Calu3 (cell line): ENCODE measurements at regions not wholly inside any gene's neighbourhood (a gene's known extent, or its start where the extent isn't known, plus 50 kb on each side); places are given as distances from the start of the nearest gene placed in this dataset.
A peak's percentile ranks its signal among the peaks of the same experiment; 100 is the strongest.

ENCODE experiments used
- BruUV-seq: library from RNA; stranded (reverse); fragments of 400-500 nt; replicated peaks from 2 replicates; lab custom pipeline; 2021; lab: Mats Ljungman, UMichigan
- CTCF ChIA-PET: fragments of 300-600 bp; sonication (Branson Sonifier 250); formaldehyde crosslinking; loops from one replicate; lab custom pipeline; 2022; ENCODE audit warnings: antibody characterized with exemption; lab: Charles Lee
- DNase-seq: peaks from one replicate; pipeline ENCODE4 v3.0.0; 2022
- H3K27ac Mint-ChIP-seq: one replicate; pipeline ENCODE4 v1.8.0; 2022; ENCODE audit warnings: mixed read lengths; ENCODE audit not compliant: unreplicated experiment
- H3K27me3 Mint-ChIP-seq: one replicate; pipeline ENCODE4 v1.8.0; 2022; ENCODE audit warnings: mixed read lengths; ENCODE audit not compliant: unreplicated experiment
- H3K36me3 Mint-ChIP-seq: one replicate; pipeline ENCODE4 v1.8.0; 2022; ENCODE audit warnings: mild to moderate bottlenecking, moderate library complexity, mixed read lengths; ENCODE audit not compliant: insufficient read depth, unreplicated experiment
- H3K4me1 Mint-ChIP-seq: one replicate; pipeline ENCODE4 v1.8.0; 2022; ENCODE audit warnings: mild to moderate bottlenecking, low read depth, mixed read lengths; ENCODE audit not compliant: unreplicated experiment
- H3K4me3 Mint-ChIP-seq: one replicate; pipeline ENCODE4 v1.8.0; 2022; ENCODE audit warnings: mild to moderate bottlenecking, low read depth, moderate library complexity, mixed read lengths; ENCODE audit not compliant: unreplicated experiment
- H3K9me3 Mint-ChIP-seq: one replicate; pipeline ENCODE4 v1.8.0; 2022; ENCODE audit warnings: low read depth, mixed read lengths; ENCODE audit not compliant: unreplicated experiment
- intact Hi-C: fragments of 100-400 bp; cut with micrococcal nuclease; formaldehyde crosslinking; loops from one replicate; pipeline ENCODE4 v1.10.0; 2022; ENCODE audit not compliant: unreplicated experiment
- TF ChIP-seq, protein P1 (sequence below): fragments of 200-600 bp; IDR thresholded peaks from one replicate; pipeline ENCODE4 v1.8.0; 2022; ENCODE audit warnings: antibody characterized with exemption; ENCODE audit not compliant: unreplicated experiment

DNA sequence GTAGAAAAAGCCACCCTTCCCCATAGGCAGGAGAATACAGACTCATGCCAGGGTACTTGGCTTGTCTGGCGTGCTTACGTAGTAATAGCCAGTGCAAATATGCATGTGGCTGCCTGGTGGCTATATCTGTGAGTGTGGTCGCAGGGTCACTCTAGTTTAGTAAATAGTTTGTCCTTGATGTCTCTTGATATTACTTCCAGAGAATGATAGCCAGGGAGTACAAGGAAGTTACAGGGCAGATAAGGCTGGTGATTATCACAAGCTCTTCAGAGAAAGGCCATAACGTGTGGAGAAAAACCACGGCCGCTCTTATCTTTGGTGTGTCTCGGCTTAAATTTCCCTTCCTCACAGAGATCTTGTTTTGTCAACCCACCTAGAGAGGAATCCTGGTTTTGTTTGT, 54.3 kb upstream of the SLC39A10 start:
- intact Hi-C loops: no loop called here
- no TSS peak for BruUV-seq
- no peaks in the 10 kb centered on the region for H3K9me3 Mint-ChIP-seq
- H3K36me3 Mint-ChIP-seq: no peaks in the 10 kb centered on the region
- no peaks in the 10 kb centered on the region for H3K27me3 Mint-ChIP-seq
- no peak overlapping the region for H3K4me3 Mint-ChIP-seq
- TF ChIP-seq, protein P1, sequence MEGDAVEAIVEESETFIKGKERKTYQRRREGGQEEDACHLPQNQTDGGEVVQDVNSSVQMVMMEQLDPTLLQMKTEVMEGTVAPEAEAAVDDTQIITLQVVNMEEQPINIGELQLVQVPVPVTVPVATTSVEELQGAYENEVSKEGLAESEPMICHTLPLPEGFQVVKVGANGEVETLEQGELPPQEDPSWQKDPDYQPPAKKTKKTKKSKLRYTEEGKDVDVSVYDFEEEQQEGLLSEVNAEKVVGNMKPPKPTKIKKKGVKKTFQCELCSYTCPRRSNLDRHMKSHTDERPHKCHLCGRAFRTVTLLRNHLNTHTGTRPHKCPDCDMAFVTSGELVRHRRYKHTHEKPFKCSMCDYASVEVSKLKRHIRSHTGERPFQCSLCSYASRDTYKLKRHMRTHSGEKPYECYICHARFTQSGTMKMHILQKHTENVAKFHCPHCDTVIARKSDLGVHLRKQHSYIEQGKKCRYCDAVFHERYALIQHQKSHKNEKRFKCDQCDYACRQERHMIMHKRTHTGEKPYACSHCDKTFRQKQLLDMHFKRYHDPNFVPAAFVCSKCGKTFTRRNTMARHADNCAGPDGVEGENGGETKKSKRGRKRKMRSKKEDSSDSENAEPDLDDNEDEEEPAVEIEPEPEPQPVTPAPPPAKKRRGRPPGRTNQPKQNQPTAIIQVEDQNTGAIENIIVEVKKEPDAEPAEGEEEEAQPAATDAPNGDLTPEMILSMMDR: no peak
- CTCF ChIA-PET: no interaction called here
- peaks cover 34% of the 10 kb centered on the region for H3K4me1 Mint-ChIP-seq
- no peak for DNase-seq
- no peak overlapping the region for H3K27ac Mint-ChIP-seq

- Mint-ChIP-seq H3K4me3 (no peak overlapping the region), H3K27me3 (no peaks in the 10 kb centered on the region), H3K36me3 (no peaks in the 10 kb centered on the region), H3K4me1 (peaks cover 38% of the 10 kb centered on the region), H3K9me3 (no peaks in the 10 kb centered on the region), H3K27ac (peak overlapping the region; percentile 46)
- intact Hi-C loops: no loop called here
- CTCF ChIA-PET: interaction anchor here (1.0 to 1.7 kb wide), 3 partner anchors 9 to 56 kb away, joined by 3 to 6 read pairs (median 4); partner anchors contain the start of gene SLC39A10
- BruUV-seq: no TSS peak
- DNase-seq: no peak
- TF ChIP-seq, protein P1: no peak
Measured at GRCh38 chr2:195601361-195601760, 55.7 kb upstream of the SLC39A10 start.

DNA sequence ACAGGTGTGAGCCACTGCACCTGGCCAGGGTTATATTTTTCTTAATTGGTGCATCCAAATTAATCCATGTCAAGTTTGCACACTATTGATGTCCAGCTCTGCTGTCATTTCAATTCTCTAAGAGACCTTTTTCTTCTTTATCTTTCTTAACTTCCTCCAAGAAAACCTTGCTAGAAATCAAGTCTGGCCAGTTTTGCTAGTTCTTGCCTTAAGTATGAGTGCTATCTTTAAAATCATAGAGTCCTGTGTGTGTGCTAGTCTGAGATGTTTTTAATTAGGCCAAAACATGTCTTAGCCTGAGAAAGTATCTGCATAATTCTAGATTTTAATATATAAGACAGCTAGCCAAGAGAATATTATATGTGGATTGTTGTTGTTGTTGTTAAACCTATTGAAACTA, 56.2 kb upstream of the SLC39A10 start:
- Mint-ChIP-seq H3K4me1 (peaks cover 39% of the 10 kb centered on the region), H3K4me3 (no peak overlapping the region), H3K9me3 (no peaks in the 10 kb centered on the region), H3K27me3 (no peaks in the 10 kb centered on the region), H3K36me3 (no peaks in the 10 kb centered on the region), H3K27ac (peak overlapping the region; percentile 46)
- TF ChIP-seq, protein P1: no peak
- intact Hi-C loops: no loop called here
- BruUV-seq: no TSS peak
- CTCF ChIA-PET: interaction anchor here (1.0 to 1.7 kb wide), 3 partner anchors 8 to 56 kb away, joined by 3 to 6 read pairs (median 4); partner anchors contain the start of gene SLC39A10
- DNase-seq: peak; percentile 20

DNA sequence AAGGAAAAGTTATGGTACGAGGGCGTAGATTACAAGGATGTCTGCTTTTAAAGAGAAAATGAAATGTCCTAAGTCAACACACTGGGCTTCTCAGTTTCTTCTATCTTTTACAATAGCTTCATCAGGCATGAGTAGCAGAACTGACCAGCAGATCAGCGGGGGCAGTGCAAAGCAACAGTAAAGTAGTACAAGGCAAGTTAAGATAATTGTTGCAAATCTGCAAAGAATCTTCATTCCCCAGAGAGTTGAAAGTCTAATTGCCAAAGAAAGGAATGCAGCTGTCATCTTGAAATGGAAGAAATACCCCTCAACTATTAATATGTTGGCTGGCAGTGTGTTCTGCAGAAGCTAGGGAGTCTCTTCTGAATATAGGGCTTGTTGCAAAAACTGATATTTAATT, 60.2 kb upstream of the SLC39A10 start:
- Mint-ChIP-seq H3K27ac (no peak overlapping the region), H3K27me3 (no peaks in the 10 kb centered on the region), H3K4me3 (no peak overlapping the region), H3K9me3 (peaks cover 2% of the 10 kb centered on the region), H3K4me1 (peaks cover 34% of the 10 kb centered on the region), H3K36me3 (no peaks in the 10 kb centered on the region)
- CTCF ChIA-PET: no interaction called here
- no peak for DNase-seq
- intact Hi-C loops: no loop called here
- TF ChIP-seq, protein P1: no peak
- no TSS peak for BruUV-seq
